CD4-positive, alpha-beta T cell (primary cell): ENCODE measurements at regions not wholly inside any gene's neighbourhood (a gene's known extent, or its start where the extent isn't known, plus 50 kb on each side); places are given as distances from the start of the nearest gene placed in this dataset.

Experiments used
- ATAC-seq: fragments of 200-7000 bp; cut with Tn5 transposase; one replicate; pipeline ENCODE4 v1.10.0; 2022; ENCODE audit warnings: mild to moderate bottlenecking; ENCODE audit not compliant: poor library complexity
- CTCF ChIA-PET: fragments of 350-600 bp; sonication (Branson Sonifier 250); formaldehyde crosslinking; loops from one replicate; lab custom pipeline; 2021; ENCODE audit warnings: antibody characterized with exemption, inconsistent platforms; lab: Charles Lee
- POLR2A ChIA-PET: fragments of 350-600 bp; sonication (Branson Sonifier 250); formaldehyde crosslinking; loops from one replicate; lab custom pipeline; 2021; ENCODE audit warnings: antibody characterized with exemption, inconsistent platforms; lab: Charles Lee
- DNase-seq, 14 experiments: peaks; one replicate each; pipeline ENCODE4 v3.0.0-alpha.2; 2013 to 2020; ENCODE audit warnings: mixed read lengths in 2 of 14
- H3K27ac ChIP-seq, 2 donors: one replicate each; pipeline versions ENCODE4 v1.5.1 to v1.7.0; 2013; ENCODE audit warnings: low read length in 2 of 2, low read depth in 1 of 2, mild to moderate bottlenecking in 1 of 2
- H3K27me3 ChIP-seq, 2 experiments: 1 replicate in 1 of 2; 2 replicates in 1 of 2; pipeline versions ENCODE4 v1.6.1 to v1.7.0; 2013; ENCODE audit warnings: low read length in 2 of 2, control low read depth in 1 of 2, mild to moderate bottlenecking in 1 of 2, moderate library complexity in 1 of 2; ENCODE audit not compliant: insufficient read depth in 2 of 2, control insufficient read depth in 1 of 2
- H3K36me3 ChIP-seq: one replicate; pipeline ENCODE4 v1.6.1; 2013; ENCODE audit warnings: low read length, control low read depth; ENCODE audit not compliant: insufficient read depth
- H3K4me1 ChIP-seq: one replicate; pipeline ENCODE4 v1.6.1; 2013; ENCODE audit warnings: low read length, control low read depth; ENCODE audit not compliant: insufficient read depth
- H3K4me3 ChIP-seq: one replicate; pipeline ENCODE4 v1.5.1; 2013; ENCODE audit warnings: mild to moderate bottlenecking, low read length, moderate library complexity
- H3K9me3 ChIP-seq, 2 experiments: 1 replicate in 1 of 2; 2 replicates in 1 of 2; pipeline versions ENCODE4 v1.6.1 to v1.7.0; 2013; ENCODE audit warnings: low read length in 2 of 2, mild to moderate bottlenecking in 2 of 2, control low read depth in 1 of 2, moderate library complexity in 1 of 2; ENCODE audit not compliant: control insufficient read depth in 1 of 2, insufficient read depth in 1 of 2
- H3K27ac Mint-ChIP-seq: one replicate; pipeline ENCODE4 v1.8.0; 2020; ENCODE audit warnings: mixed read lengths
- H3K27me3 Mint-ChIP-seq: one replicate; pipeline ENCODE4 v1.8.0; 2021; ENCODE audit warnings: mixed read lengths
- H3K36me3 Mint-ChIP-seq: one replicate; pipeline ENCODE4 v1.8.0; 2021; ENCODE audit warnings: low read depth, mixed read lengths
- H3K4me1 Mint-ChIP-seq: one replicate; pipeline ENCODE4 v1.8.0; 2021; ENCODE audit warnings: low read depth, mixed read lengths
- H3K4me3 Mint-ChIP-seq: one replicate; pipeline ENCODE4 v1.8.0; 2020; ENCODE audit warnings: mild to moderate bottlenecking, mixed read lengths
- H3K9me3 Mint-ChIP-seq: one replicate; pipeline ENCODE4 v1.8.0; 2020; ENCODE audit warnings: mixed read lengths
- intact Hi-C, 2 experiments: fragments of 100-400 bp; cut with DNase I in 1 of 2; cut with micrococcal nuclease in 1 of 2; formaldehyde crosslinking; loops; one replicate each; pipeline versions ENCODE4 v1.15.1 to v1.9.0; 2023 to 2025; cut with DNase I, micrococcal nuclease
- TF ChIP-seq, protein P1 (sequence below): fragments of 200-600 bp; IDR thresholded peaks from one replicate; pipeline ENCODE4 v1.8.0; 2022; ENCODE audit warnings: antibody characterized with exemption, mild to moderate bottlenecking

DNA sequence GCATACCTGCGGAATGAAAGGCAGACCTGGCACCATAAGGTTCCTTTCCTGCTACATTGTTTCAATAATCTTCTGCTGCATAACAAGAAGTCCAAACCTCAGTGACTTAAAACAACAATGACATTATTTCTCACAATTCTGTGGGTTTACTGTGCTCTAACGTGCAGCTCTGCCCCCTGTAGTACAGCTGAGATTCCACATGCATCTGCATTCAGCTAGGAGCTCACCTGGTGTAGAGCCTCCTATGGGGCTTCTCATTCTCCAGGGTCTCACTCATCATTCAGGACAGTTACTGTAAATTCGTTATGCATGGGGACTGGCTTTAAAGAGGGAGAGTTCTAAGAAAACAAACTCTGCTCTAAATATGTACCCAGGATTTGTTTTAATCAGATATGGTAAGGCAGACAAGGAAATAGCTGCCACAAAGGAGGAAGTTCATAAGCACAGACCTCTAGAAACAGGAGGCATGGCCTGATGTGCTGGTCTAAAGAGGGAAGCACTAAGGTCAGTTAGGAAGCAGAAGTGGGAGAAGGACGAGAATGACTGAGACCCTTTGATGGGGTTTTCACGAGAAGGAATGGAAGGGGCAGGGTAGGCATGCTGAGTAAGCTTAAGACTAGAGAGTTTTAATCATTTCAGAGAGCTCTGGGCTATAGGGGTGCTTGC, 347.0 kb downstream of the NEK10 start:
- ChIA-PET CTCF (no interaction called here), POLR2A (no interaction called here)
- Mint-ChIP-seq H3K4me1 (no peaks in the 10 kb centered on the region), H3K4me3 (no peak overlapping the region), H3K36me3 (no peaks in the 10 kb centered on the region), H3K27ac (no peak overlapping the region), H3K27me3 (no peaks in the 10 kb centered on the region), H3K9me3 (peaks cover 2% of the 10 kb centered on the region)
- ATAC-seq, result no peak
- no peaks in the 10 kb centered on the region for H3K4me1 ChIP-seq
- no peak overlapping the region for H3K4me3 ChIP-seq
- H3K9me3 ChIP-seq, result no peaks in the 10 kb centered on the region
- TF ChIP-seq, protein P1, sequence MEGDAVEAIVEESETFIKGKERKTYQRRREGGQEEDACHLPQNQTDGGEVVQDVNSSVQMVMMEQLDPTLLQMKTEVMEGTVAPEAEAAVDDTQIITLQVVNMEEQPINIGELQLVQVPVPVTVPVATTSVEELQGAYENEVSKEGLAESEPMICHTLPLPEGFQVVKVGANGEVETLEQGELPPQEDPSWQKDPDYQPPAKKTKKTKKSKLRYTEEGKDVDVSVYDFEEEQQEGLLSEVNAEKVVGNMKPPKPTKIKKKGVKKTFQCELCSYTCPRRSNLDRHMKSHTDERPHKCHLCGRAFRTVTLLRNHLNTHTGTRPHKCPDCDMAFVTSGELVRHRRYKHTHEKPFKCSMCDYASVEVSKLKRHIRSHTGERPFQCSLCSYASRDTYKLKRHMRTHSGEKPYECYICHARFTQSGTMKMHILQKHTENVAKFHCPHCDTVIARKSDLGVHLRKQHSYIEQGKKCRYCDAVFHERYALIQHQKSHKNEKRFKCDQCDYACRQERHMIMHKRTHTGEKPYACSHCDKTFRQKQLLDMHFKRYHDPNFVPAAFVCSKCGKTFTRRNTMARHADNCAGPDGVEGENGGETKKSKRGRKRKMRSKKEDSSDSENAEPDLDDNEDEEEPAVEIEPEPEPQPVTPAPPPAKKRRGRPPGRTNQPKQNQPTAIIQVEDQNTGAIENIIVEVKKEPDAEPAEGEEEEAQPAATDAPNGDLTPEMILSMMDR, result no peak
- intact Hi-C loops, result no loop called here
- no peak overlapping the region for H3K27ac ChIP-seq
- no peaks in the 10 kb centered on the region for H3K36me3 ChIP-seq
- DNase-seq, result no peak
- H3K27me3 ChIP-seq, result no peaks in the 10 kb centered on the region

DNA sequence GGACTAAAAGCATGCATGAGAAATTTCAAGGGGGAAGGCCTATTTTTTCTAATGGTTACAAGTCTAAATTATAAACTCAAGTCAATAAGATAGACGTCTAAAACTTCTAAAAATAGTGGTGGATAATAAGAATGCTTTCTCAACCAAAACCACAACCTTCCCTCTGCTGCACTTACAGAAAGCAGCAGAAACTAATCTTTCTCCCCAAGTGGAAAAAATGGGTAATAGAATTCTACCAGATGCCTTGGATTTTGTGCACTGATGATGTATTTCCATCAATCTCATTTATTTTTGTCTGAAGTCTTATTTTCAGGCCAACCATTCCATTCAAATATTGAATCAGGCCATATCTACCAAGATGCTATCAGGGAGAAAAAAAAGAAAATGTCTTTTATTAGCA, 344.7 kb downstream of the NEK10 start:
- ATAC-seq, result no peak
- H3K4me3 Mint-ChIP-seq, result no peak overlapping the region
- DNase-seq, result no peak

DNA sequence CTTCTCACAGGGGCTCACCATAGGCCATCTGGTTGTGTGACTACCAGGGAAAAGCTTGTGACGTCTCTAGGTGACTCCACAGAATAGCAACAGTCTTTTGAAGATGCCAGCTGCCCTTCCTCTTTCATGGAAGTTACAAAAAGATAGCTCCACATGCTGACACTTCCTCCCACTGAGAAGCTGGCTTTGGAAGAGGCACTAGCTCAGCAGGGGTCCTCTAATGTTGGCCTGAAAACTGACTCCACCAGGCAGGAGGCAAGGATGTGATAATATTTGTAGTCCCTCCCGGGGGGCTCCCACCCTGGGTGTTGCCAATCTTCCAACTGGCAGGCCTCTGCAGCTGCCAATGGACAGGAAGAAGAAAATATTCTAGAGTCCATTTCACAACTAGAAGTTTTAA, 343.5 kb downstream of the NEK10 start:
- no peaks in the 10 kb centered on the region for H3K36me3 ChIP-seq
- ATAC-seq (no peak), DNase-seq (no peak)
- Mint-ChIP-seq H3K36me3 (no peaks in the 10 kb centered on the region), H3K4me3 (no peak overlapping the region), H3K9me3 (no peaks in the 10 kb centered on the region), H3K27ac (no peak overlapping the region), H3K27me3 (no peaks in the 10 kb centered on the region), H3K4me1 (no peaks in the 10 kb centered on the region)
- no peak overlapping the region for H3K4me3 ChIP-seq
- H3K27me3 ChIP-seq, result no peaks in the 10 kb centered on the region
- TF ChIP-seq, protein P1, result no peak
- CTCF ChIA-PET, result no interaction called here
- no peaks in the 10 kb centered on the region for H3K4me1 ChIP-seq
- POLR2A ChIA-PET, result no interaction called here
- no peaks in the 10 kb centered on the region for H3K9me3 ChIP-seq
- H3K27ac ChIP-seq, result no peak overlapping the region
- intact Hi-C loops, result no loop called here

More for the DNA sequence above, 344.7 kb downstream of the NEK10 start:
- no peaks in the 10 kb centered on the region for H3K9me3 Mint-ChIP-seq
- TF ChIP-seq, protein P1, result no peak
- no peaks in the 10 kb centered on the region for H3K27me3 Mint-ChIP-seq
- no peaks in the 10 kb centered on the region for H3K4me1 Mint-ChIP-seq
- H3K36me3 Mint-ChIP-seq, result no peaks in the 10 kb centered on the region
- H3K36me3 ChIP-seq, result no peaks in the 10 kb centered on the region
- no peaks in the 10 kb centered on the region for H3K27me3 ChIP-seq
- no peaks in the 10 kb centered on the region for H3K9me3 ChIP-seq
- ChIA-PET CTCF (no interaction called here), POLR2A (no interaction called here)
- H3K4me3 ChIP-seq, result no peak overlapping the region
- intact Hi-C loops, result no loop called here
- no peak overlapping the region for H3K27ac ChIP-seq
- H3K27ac Mint-ChIP-seq, result no peak overlapping the region
- H3K4me1 ChIP-seq, result no peaks in the 10 kb centered on the region
